Cardiac fibroblast (primary cell): ENCODE measurements at regions not wholly inside any gene's neighbourhood (a gene's known extent, or its start where the extent isn't known, plus 50 kb on each side); places are given as distances from the start of the nearest gene placed in this dataset.

Experiments
- DNase-seq, 2 donors: peaks; one replicate each; pipeline versions ENCODE4 v3.0.0 to v3.0.0-alpha.2; 2010; ENCODE audit warnings: low read depth in 2 of 2
- H3K4me3 ChIP-seq, 2 donors: replicated peaks in 1 of 2; 1 replicate in 1 of 2; 2 replicates in 1 of 2; pipeline ENCODE4 v1.5.1; 2011; ENCODE audit warnings: low read depth in 2 of 2, low read length in 2 of 2, mild to moderate bottlenecking in 2 of 2, moderate library complexity in 1 of 2
- TF ChIP-seq, protein P1 (sequence below): IDR thresholded peaks from one replicate; pipeline ENCODE4 v1.5.1; 2011; ENCODE audit warnings: low read depth, mild to moderate bottlenecking, low read length, inconsistent platforms

GRCh38 chr4:154010371-154010770 lies 221.5 kb upstream of the SFRP2 start:
- TF ChIP-seq, protein P1, sequence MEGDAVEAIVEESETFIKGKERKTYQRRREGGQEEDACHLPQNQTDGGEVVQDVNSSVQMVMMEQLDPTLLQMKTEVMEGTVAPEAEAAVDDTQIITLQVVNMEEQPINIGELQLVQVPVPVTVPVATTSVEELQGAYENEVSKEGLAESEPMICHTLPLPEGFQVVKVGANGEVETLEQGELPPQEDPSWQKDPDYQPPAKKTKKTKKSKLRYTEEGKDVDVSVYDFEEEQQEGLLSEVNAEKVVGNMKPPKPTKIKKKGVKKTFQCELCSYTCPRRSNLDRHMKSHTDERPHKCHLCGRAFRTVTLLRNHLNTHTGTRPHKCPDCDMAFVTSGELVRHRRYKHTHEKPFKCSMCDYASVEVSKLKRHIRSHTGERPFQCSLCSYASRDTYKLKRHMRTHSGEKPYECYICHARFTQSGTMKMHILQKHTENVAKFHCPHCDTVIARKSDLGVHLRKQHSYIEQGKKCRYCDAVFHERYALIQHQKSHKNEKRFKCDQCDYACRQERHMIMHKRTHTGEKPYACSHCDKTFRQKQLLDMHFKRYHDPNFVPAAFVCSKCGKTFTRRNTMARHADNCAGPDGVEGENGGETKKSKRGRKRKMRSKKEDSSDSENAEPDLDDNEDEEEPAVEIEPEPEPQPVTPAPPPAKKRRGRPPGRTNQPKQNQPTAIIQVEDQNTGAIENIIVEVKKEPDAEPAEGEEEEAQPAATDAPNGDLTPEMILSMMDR, result no peak
- no peak overlapping the region for H3K4me3 ChIP-seq
- no peak for DNase-seq

GRCh38 chr4:154009788-154010187 lies 220.9 kb upstream of the SFRP2 start:
- H3K4me3 ChIP-seq, result no peak overlapping the region
- DNase-seq, result no peak
- TF ChIP-seq, protein P1, result no peak

GRCh38 chr4:154009191-154009590 lies 220.3 kb upstream of the SFRP2 start:
- DNase-seq, result peak in 1 of 2 donors; percentile 73
- TF ChIP-seq, protein P1, result no peak
- H3K4me3 ChIP-seq, result no peak overlapping the region

GRCh38 chr4:154005171-154005520 lies 216.3 kb upstream of the SFRP2 start:
- DNase-seq, result no peak
- peak overlapping the region in 1 of 2 donors; percentile 54 for H3K4me3 ChIP-seq
- TF ChIP-seq, protein P1, result no peak

DNA sequence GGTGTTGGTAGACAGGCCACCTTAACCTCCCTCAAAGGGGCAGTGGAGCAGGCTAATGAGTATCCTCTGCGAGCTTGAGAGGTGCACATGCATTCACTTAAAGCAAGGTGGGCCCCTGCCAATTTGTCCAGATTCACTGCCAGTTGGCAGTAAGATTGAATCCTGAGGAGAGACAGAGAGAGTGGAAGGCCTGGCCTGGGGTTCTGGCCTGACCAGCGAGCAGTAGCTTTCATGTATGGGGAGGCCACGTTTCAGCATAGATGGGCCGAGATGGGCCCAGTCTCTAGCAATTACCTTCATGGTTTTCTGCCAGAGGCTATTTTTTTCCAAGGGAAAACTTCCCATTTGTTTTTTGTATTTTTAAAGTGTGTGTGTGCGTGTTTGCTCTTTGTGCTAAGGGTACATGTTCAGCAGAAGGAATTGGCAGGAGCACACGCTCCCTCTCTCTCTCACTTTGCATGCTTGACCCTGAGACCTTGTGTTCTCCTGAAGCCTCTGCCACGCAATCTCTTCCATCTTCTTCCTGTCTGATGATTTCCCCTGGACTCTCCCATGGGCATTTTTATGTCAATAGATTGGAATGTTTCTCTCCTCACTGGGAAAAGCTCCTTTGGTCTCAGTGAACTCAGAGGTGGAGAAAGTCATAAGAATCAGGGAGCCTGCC lies 215.8 kb upstream of the SFRP2 start:
- peak; percentile 92 to 98 for DNase-seq
- peak overlapping the region in 1 of 2 donors; percentile 54 for H3K4me3 ChIP-seq
- TF ChIP-seq, protein P1, result no peak

DNA sequence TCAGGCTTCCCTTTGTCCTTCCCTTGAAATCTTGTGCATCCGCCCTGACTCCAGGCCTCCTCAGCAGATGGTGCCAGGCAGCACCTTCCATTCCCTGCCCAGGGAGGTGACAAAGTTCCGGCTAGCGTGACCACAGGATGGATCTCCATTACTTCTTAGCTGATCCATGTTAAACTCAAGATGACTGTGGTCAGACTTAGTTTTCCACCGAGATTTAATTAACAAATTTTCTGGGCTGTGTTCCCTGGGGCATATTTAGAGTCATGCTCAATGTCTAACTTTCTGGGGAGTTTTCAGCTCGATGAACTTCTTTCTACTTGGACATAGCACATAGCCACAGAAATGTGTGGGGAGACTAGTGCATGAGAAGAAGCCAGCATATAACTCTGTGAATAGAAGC lies 215.1 kb upstream of the SFRP2 start:
- H3K4me3 ChIP-seq, result no peak overlapping the region
- TF ChIP-seq, protein P1, result no peak
- peak in 1 of 2 donors; percentile 18 for DNase-seq

GRCh38 chr4:154003378-154003777 lies 214.5 kb upstream of the SFRP2 start:
- DNase-seq, result no peak
- TF ChIP-seq, protein P1, result no peak
- H3K4me3 ChIP-seq, result no peak overlapping the region
